SK-N-SH (cell line): ENCODE measurements at regions not wholly inside any gene's neighbourhood (a gene's known extent, or its start where the extent isn't known, plus 50 kb on each side); places are given as distances from the start of the nearest gene placed in this dataset.

Experiments
- CTCF ChIP-seq: fragments of 200-600 bp; sonication (generic); IDR thresholded peaks from 2 replicates; pipeline ENCODE4 v1.6.1; 2017; ENCODE audit warnings: antibody characterized with exemption, mild to moderate bottlenecking, moderate library complexity
- ELF1 ChIP-seq: IDR thresholded peaks from 2 replicates; pipeline ENCODE4 v1.4.0; 2012
- EZH2phosphoT487 ChIP-seq: fragments of 200-600 bp; sonication (generic); IDR thresholded peaks from 2 replicates; pipeline ENCODE4 v1.6.1; 2017; ENCODE audit warnings: low read depth, mixed run types, mild to moderate bottlenecking, antibody characterized with exemption, moderate library complexity, borderline replicate concordance
- FOXJ3 ChIP-seq: sonication (generic); formaldehyde crosslinking; IDR thresholded peaks from 2 replicates; pipeline ENCODE4 v1.5.1; 2020; ENCODE audit warnings: mild to moderate bottlenecking, missing genetic modification reagents
- FOXM1 ChIP-seq: IDR thresholded peaks from 2 replicates; pipeline ENCODE4 v1.4.0; 2012; ENCODE audit warnings: low read depth, mild to moderate bottlenecking
- MAX ChIP-seq: IDR thresholded peaks from 2 replicates; pipeline ENCODE4 v1.4.0; 2012; ENCODE audit warnings: low read depth
- MXI1 ChIP-seq: IDR thresholded peaks from 2 replicates; pipeline ENCODE4 v1.6.1; 2012; ENCODE audit warnings: mild to moderate bottlenecking, low read depth, low read length, improper control_type of control experiment
- NRF1 ChIP-seq: IDR thresholded peaks from 2 replicates; pipeline ENCODE4 v1.6.1; 2012; ENCODE audit warnings: low read depth, mild to moderate bottlenecking, low read length
- POLR2AphosphoS5 ChIP-seq: IDR thresholded peaks from 2 replicates; pipeline ENCODE4 v1.6.1; 2012; ENCODE audit warnings: low read depth, low read length
- RCOR1 ChIP-seq: fragments of 150-350 bp; IDR thresholded peaks from 2 replicates; pipeline ENCODE4 v1.6.1; 2017; ENCODE audit warnings: antibody characterized with exemption, low read length
- USF2 ChIP-seq: fragments of 150-350 bp; IDR thresholded peaks from 2 replicates; pipeline ENCODE4 v1.6.1; 2017; ENCODE audit warnings: antibody characterized with exemption, low read length, low read depth, borderline replicate concordance
- ZBTB33 ChIP-seq: IDR thresholded peaks from 2 replicates; pipeline ENCODE4 v1.4.0; 2012; ENCODE audit warnings: low read depth, borderline replicate concordance

- TF ChIP-seq MXI1 (no peak), FOXM1 (no peak), EZH2phosphoT487 (no peak), ELF1 (no peak), CTCF (no peak), POLR2AphosphoS5 (no peak), NRF1 (no peak), USF2 (no peak), RCOR1 (no peak), FOXJ3 (no peak), MAX (no peak), ZBTB33 (no peak)
Measured at GRCh38 chr5:2258861-2259260, 376.1 kb upstream of the IRX4 start.
